Mucosa of stomach (tissue), 1 donor: ENCODE measurements at regions not wholly inside any gene's neighbourhood (a gene's known extent, or its start where the extent isn't known, plus 50 kb on each side); places are given as distances from the start of the nearest gene placed in this dataset.
"Not testable (repeated sequence)": the region's sequence is repeated elsewhere in the genome, so short reads cannot be mapped to it uniquely, and the experiment has no call there.

Source experiments
- H3K27me3 ChIP-seq: one replicate; pipeline ENCODE4 v1.7.0; 2013; ENCODE audit warnings: mild to moderate bottlenecking, low read length; ENCODE audit not compliant: control insufficient read depth, insufficient read depth
- H3K36me3 ChIP-seq: one replicate; pipeline ENCODE4 v1.7.0; 2013; ENCODE audit warnings: low read length; ENCODE audit not compliant: control insufficient read depth, insufficient read depth
- H3K4me1 ChIP-seq: one replicate; pipeline ENCODE4 v1.7.0; 2013; ENCODE audit warnings: mild to moderate bottlenecking, low read length; ENCODE audit not compliant: control insufficient read depth, insufficient read depth
- H3K4me3 ChIP-seq: one replicate; pipeline ENCODE4 v1.7.0; 2013; ENCODE audit warnings: low read length
- H3K9ac ChIP-seq: one replicate; pipeline ENCODE4 v1.7.0; 2013; ENCODE audit warnings: mild to moderate bottlenecking, low read length, moderate library complexity
- H3K9me3 ChIP-seq: one replicate; pipeline ENCODE4 v1.7.0; 2013; ENCODE audit warnings: mild to moderate bottlenecking, low read length, moderate library complexity; ENCODE audit not compliant: control insufficient read depth
- donor health status: Pancreatic carcinoma.

DNA sequence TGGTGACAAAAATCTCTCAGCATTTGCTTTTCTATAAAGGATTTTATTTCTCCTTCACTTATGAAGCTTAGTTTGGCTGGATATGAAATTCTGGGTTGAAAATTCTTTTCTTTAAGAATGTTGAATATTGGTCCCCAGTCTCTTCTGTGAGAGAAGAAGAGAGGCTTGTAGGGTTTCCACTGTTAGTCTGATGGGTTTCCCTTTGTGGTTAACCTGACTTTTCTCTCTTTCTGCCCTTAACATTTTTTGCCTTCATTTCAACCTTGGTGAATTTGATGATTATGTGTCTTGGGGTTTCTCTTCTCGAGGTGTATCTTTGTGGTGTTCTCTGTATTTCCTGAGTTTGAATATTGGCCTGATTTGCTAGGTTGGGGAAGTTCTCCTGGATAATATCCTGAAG, 116.9 kb upstream of the ZEB2 start:
- H3K9me3 ChIP-seq, H3K27me3 ChIP-seq, H3K4me3 ChIP-seq, H3K9ac ChIP-seq, H3K36me3 ChIP-seq, H3K4me1 ChIP-seq: not testable (repeated sequence)

DNA sequence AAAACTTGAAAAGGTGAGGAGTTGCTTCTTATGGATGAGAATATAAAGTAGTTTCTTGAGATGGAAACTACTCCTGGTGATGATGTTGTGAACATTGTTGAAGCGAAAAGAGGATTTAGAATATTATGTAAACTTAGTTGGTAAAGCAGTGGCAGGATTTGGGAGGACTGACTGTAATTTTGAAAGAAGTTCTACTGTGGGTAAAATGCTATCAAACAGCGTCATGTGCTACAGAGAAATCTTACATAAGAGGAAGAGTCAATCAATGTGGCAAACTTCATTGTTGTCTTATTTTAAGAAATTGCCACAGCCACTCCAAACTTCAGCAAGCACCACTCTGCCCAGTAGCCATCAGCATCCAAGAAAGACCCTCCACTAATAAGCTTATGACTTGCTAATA, 112.9 kb upstream of the ZEB2 start:
- Histone ChIP-seq H3K9me3 (no peaks in the 10 kb centered on the region), H3K4me3 (no peak overlapping the region), H3K36me3 (no peaks in the 10 kb centered on the region), H3K4me1 (no peaks in the 10 kb centered on the region), H3K27me3 (no peaks in the 10 kb centered on the region), H3K9ac (no peak overlapping the region)

DNA sequence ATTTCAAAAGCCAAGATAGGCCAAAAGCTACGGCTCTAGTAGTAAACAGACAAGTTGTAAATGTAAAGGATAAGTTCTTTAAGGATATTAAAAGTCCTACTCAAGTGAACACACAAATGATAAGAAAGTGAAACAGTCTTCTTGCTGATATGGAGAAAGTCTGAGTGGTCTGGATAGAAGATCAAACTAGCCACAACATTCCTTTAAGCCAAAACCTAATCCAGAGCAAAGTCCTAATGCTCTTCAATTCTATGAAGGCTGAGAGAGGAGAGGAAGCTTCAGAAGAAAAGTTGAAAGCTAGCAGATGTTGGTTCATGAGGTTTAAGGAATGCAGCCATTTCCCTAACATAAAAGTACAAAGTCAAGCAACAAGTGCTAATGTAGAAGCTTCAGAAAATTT, 111.7 kb upstream of the ZEB2 start:
- H3K9ac ChIP-seq: no peak overlapping the region
- H3K9me3 ChIP-seq: no peaks in the 10 kb centered on the region
- H3K36me3 ChIP-seq: no peaks in the 10 kb centered on the region
- no peaks in the 10 kb centered on the region for H3K27me3 ChIP-seq
- H3K4me3 ChIP-seq: no peak overlapping the region
- H3K4me1 ChIP-seq: no peaks in the 10 kb centered on the region

DNA sequence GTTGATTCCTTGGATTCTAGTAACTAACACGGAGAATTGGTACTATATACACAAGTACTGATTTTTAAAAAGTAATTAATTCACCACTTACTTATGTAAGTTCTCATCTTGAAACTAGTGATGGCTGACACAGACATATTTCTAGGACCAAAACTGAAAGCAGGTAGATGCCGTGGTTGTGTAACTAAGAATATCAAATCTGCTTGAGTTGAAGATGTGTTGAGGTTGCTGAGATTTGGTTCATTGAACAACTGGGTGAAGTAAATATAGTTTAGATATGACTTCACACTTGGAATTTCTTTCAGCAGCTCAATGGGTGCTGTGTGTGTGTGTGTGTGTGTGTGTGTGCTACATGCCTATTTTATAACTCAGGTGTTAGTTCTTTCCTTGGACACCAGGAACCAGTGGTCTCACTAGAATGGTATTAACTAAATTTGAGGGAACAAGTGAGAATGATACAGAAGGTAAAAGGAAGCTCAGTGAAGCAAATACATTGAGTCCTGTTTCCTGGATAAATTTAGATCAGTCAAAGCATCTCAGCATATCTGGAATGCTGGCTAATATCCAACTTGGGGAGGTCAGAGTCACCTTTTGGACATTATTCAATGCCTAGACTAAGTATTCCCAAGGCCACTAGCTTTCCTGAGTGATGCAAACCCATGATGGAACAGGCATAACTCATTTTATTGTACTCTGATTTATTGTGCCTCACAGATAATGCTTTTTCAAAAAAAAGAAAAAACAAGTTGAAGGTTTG, 110.7 kb upstream of the ZEB2 start:
- no peaks in the 10 kb centered on the region for H3K9me3 ChIP-seq
- no peaks in the 10 kb centered on the region for H3K36me3 ChIP-seq
- H3K4me3 ChIP-seq: no peak overlapping the region
- H3K4me1 ChIP-seq: no peaks in the 10 kb centered on the region
- no peaks in the 10 kb centered on the region for H3K27me3 ChIP-seq
- no peak overlapping the region for H3K9ac ChIP-seq

DNA sequence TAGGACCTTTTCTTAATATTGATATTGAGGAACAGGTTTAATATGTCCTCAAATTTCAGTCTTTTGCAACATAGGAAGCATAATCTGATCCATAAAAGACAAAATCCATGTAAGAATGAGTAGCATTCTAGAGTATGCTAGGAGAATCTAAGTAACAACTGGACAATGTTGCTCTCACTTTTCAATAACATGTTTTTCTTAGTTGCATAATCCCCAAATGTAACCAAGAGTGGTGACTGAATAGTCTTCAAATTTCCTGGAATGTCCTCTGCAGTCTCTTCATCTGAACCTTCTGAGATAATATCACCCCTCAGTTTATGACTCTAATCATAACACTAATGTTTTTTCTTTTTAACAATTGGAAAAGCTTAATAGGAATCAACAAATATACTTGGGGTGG, 110.0 kb upstream of the ZEB2 start:
- Histone ChIP-seq H3K4me3 (no peak overlapping the region), H3K36me3 (no peaks in the 10 kb centered on the region), H3K9me3 (no peaks in the 10 kb centered on the region), H3K4me1 (no peaks in the 10 kb centered on the region), H3K27me3 (no peaks in the 10 kb centered on the region), H3K9ac (no peak overlapping the region)

DNA sequence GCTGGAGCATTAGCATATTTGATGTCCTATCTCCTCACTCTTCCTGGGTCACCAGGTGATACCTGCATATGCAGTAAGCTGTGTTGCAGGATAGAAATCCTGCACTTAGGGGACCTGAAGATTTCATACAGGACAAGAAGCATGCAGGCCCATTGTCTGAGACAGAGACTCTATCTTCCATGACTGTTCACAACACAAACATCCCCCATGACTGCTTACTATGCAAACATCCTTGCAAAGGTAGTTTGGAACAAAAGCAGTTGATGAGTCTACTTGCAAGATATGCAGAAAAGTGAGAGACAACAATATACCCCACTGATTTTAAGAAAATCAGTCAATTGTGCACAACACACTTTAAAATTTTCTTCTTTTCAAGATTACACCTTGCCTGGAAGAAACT, 108.6 kb upstream of the ZEB2 start:
- H3K4me3 ChIP-seq: no peak overlapping the region
- H3K9ac ChIP-seq: no peak overlapping the region
- no peaks in the 10 kb centered on the region for H3K9me3 ChIP-seq
- H3K36me3 ChIP-seq: no peaks in the 10 kb centered on the region
- H3K27me3 ChIP-seq: no peaks in the 10 kb centered on the region
- H3K4me1 ChIP-seq: no peaks in the 10 kb centered on the region

DNA sequence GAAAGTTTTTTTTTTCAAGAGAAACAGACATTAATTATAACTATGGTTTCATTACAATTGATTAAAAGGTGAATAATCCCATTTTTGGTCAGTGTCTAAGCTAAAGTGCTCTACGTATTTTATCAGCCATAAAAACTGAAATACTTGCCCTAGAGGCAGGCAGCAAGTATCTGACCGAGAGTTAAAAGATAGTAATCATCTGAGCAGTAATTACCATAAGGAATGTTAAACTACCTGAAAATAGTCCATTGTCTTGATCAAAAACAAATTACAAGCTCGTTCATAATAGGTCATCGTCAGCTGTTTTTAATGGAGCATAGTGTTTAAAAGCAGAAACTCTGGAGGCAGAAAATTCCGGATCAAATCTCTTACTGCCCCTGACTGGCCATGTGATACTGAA, 105.7 kb upstream of the ZEB2 start:
- no peak overlapping the region for H3K9ac ChIP-seq
- H3K36me3 ChIP-seq: no peaks in the 10 kb centered on the region
- H3K9me3 ChIP-seq: no peaks in the 10 kb centered on the region
- H3K4me1 ChIP-seq: no peaks in the 10 kb centered on the region
- H3K27me3 ChIP-seq: no peaks in the 10 kb centered on the region
- H3K4me3 ChIP-seq: no peak overlapping the region

DNA sequence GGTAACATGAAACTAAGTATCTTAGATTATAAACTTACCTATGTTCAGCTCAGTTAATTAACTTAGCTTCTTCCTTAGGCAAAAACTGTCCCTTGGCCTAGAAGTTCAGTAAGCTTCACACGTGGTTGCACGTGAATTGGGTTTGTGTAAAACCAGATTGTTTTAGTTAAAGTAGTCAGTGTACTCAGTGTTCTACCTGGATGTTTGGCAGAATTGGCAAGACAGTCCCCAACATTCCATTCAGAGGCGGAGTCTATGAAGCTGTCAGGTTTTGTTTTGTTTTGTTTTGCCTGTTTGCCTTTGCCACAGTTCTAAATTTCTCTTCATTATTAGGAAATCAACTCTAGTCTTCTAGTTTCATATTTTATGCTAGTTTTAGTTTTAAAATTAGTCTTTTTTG, 105.3 kb upstream of the ZEB2 start:
- H3K4me3 ChIP-seq: no peak overlapping the region
- no peaks in the 10 kb centered on the region for H3K36me3 ChIP-seq
- H3K4me1 ChIP-seq: no peaks in the 10 kb centered on the region
- no peaks in the 10 kb centered on the region for H3K9me3 ChIP-seq
- H3K27me3 ChIP-seq: no peaks in the 10 kb centered on the region
- no peak overlapping the region for H3K9ac ChIP-seq

DNA sequence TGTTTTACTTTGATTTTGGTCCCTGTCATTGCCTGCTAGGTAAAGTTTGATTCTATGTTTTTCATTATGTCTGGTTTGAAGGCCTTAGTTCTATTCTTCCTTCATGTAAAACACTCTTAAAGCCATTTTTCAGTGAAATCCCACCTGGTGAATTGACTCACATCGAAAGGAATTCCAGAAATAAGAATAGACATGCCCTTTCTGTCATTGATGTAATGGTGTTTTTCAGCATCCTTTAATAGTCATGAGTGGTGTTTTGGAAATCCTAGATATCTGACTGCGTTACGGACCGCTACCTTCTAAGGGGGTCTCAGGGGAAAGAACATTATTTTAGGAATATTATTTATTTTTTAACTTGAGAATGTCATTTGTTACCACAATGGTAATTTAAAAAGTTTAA, 104.5 kb upstream of the ZEB2 start:
- no peaks in the 10 kb centered on the region for H3K4me1 ChIP-seq
- H3K36me3 ChIP-seq: no peaks in the 10 kb centered on the region
- no peak overlapping the region for H3K4me3 ChIP-seq
- H3K27me3 ChIP-seq: no peaks in the 10 kb centered on the region
- H3K9ac ChIP-seq: no peak overlapping the region
- H3K9me3 ChIP-seq: no peaks in the 10 kb centered on the region

DNA sequence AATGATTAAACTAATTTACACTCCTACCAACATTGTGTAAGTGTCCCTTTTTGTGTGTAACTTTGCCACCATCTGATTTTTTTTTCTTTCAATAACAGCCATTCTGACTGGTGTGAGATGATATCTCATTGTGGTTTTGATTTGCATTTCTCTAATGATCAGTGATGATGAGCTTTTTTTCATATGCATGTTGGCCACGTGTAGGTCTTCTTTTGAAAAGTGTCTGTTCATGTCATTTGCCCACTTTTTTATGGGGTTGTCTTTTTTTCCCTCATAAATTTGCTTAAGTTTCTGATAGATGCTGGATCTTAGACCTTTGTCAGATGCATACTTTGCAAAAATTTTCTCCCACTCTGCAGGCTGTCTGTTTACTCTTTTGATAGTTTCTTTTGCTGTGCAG, 102.5 kb upstream of the ZEB2 start:
- H3K9ac ChIP-seq, H3K4me1 ChIP-seq, H3K9me3 ChIP-seq, H3K4me3 ChIP-seq, H3K36me3 ChIP-seq, H3K27me3 ChIP-seq: not testable (repeated sequence)

DNA sequence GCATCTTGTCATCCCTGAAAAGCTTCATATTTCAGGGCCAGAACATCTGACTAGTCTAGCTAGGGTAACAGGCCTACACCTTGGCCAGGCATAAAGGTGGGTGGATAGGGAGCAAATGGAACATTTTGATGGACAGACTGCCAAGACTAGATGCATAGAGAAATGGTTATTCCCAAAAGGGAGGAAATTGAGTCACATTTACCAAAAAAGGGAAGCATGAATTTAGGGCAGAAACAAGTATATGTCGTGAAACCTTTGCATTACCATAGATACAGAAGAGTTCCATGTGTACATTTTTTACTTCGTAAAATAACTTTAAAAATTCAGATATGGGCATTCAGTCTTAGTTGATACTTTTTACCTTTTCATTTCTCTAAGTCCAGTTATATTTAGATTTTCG, 101.3 kb upstream of the ZEB2 start:
- Histone ChIP-seq H3K36me3 (no peaks in the 10 kb centered on the region), H3K27me3 (no peaks in the 10 kb centered on the region), H3K4me1 (no peaks in the 10 kb centered on the region), H3K9ac (no peak overlapping the region), H3K4me3 (no peak overlapping the region), H3K9me3 (no peaks in the 10 kb centered on the region)

DNA sequence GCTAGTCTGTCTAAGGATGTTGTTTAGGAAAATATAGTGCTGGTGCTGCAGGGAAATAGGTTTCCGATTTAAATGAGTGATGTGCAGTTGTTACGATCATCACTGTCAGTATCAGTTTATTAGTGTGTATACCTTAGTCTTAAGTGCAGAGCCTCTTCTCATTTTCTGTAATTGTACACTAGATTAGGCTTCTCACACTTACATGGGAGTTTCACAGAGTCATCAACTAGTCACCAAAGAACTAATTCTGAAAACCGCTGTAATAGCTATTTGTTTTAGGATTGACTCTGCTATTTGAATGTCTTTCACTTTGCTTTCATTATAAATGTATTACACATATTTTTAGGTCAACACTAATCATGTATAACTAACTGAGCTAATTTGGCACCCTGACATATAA, 99.8 kb upstream of the ZEB2 start:
- no peaks in the 10 kb centered on the region for H3K9me3 ChIP-seq

DNA sequence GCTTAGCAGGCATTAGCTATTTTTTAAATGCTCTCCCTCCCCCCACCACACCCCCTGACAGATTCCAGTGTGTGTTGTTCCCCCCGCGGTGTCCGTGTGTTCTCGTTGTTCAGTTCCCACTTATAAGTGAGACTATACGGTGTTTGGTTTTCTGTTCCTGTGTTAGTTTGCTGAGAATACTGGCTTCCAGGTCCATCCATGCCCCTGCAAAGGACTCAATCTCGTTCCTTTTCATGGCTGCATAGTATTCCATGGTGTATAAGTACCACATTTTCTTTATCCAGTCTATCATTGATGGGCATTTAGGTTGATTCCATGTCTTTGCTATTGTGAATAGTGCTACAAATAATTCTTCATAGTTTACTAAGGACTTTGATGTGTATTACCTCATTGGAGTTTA, 97.3 kb upstream of the ZEB2 start:
- not testable (repeated sequence) for H3K9ac ChIP-seq, H3K27me3 ChIP-seq, H3K36me3 ChIP-seq, H3K9me3 ChIP-seq, H3K4me3 ChIP-seq, H3K4me1 ChIP-seq

More for the DNA sequence above, 99.8 kb upstream of the ZEB2 start:
- Histone ChIP-seq H3K36me3 (no peaks in the 10 kb centered on the region), H3K4me3 (no peak overlapping the region), H3K27me3 (no peaks in the 10 kb centered on the region), H3K4me1 (no peaks in the 10 kb centered on the region), H3K9ac (no peak overlapping the region)
